ENCODE measurements at regions not wholly inside any gene's neighbourhood (a gene's known extent, or its start where the extent isn't known, plus 50 kb on each side); places are given as distances from the start of the nearest gene placed in this dataset.

DNA sequence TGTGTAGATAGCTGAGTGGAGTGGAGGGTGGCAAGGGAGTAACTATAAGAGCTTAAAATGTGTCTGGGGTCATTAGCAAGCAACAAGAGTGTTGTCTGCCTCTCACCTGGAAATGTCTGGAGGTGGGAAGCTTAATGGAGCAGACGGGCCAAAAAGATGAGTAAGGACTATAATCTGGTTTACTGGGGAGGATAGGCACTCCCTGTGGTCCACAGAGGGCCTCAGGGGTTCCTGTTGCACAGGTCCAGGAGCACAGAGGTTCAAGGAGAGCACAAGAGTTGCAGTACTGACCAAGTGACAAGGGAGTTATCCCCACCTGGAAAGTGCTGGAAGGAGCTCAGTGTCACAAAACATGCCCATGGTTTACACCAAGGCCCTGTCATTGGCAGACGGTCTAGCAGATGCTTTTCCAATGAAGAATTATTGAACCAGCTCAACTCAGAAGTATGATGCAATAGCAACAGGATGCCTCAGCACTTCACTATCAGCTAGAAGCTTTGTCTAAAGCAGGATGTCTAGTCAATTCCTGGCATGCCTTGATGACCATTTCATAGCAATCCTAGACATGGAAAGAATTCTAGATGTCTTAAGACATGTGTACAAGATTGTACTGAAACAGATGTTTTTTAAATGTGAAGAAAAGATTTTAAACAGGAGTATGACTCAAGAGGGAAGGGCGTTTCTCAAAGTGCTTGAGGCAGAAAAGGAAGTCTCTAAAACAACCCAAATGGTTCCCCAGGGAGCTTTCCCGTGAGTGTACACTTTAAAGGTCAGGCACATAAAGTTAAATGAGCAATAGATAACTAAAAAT is 62.9 kb upstream of the SERPINE2 start:
- POLR2A ChIA-PET = no interaction called here
- H3K27ac ChIP-seq (ENCODE audit: control insufficient read depth, insufficient read depth) = no peak overlapping the region
- no peaks in the 10 kb centered on the region for H3K79me2 ChIP-seq (ENCODE audit: control insufficient read depth, insufficient read depth, low read length)
- no peaks in the 10 kb centered on the region for H3K4me1 ChIP-seq (ENCODE audit: control insufficient read depth, insufficient read depth, low read length)
- in situ Hi-C loops (cut with MboI) (no loop called here), intact Hi-C loops (cut with micrococcal nuclease; ENCODE audit: unreplicated experiment) (no loop called here)
- SMC1A ChIA-PET (ENCODE audit: uncharacterized antibody, unreplicated experiment) = interaction anchor here (0.5 kb wide), 1 partner anchor 131 kb away, joined by 3 read pairs; no protein-coding TSS in a partner anchor
- H3K27me3 ChIP-seq (replicated peaks in 1 of 2; ENCODE audit: control insufficient read depth in 2 of 2, insufficient read depth in 2 of 2, low read length in 1 of 2) = no peaks in the 10 kb centered on the region; a peak in 1 of 4 replicates
- H3K36me3 ChIP-seq (ENCODE audit: control insufficient read depth in 2 of 2, insufficient read depth in 2 of 2, low read length in 1 of 2) = no peaks in the 10 kb centered on the region
- CTCF ChIA-PET = no interaction called here
- H3K9ac ChIP-seq (ENCODE audit: control insufficient read depth, insufficient read depth, low read length) = no peak overlapping the region
- H3K4me3 ChIP-seq = no peak overlapping the region
- FAIRE-seq (no peak), ATAC-seq (no peak), DNase-seq (ENCODE audit: low read depth, low spot score) (no peak)
- no peak overlapping the region for H2AFZ ChIP-seq (ENCODE audit: control insufficient read depth, low read depth, low read length)
- no TSS peak for BruUV-seq (replicated peaks)
- WGBS (ENCODE audit: insufficient coverage, insufficient replicate concordance, low lambda C conversion rate, missing lambda C conversion rate) = 0% methylated on average over 4 of the region's 4 CpGs
- H3K9me3 ChIP-seq (replicated peaks; ENCODE audit: control insufficient read depth, insufficient read depth, low read length) = no peaks in the 10 kb centered on the region
- H3K4me2 ChIP-seq (ENCODE audit: control insufficient read depth, insufficient read depth) = no peak overlapping the region
- RAD21 ChIA-PET (ENCODE audit: unreplicated experiment) = no interaction called here
- H4K20me1 ChIP-seq (ENCODE audit: control insufficient read depth, insufficient read depth) = no peaks in the 10 kb centered on the region
- TF ChIP-seq SUPT20H (IDR thresholded peaks at IDR 0.05; ENCODE audit: borderline replicate concordance, control insufficient read depth, low read depth, low read length) = no peak
- TF ChIP-seq, protein P1, sequence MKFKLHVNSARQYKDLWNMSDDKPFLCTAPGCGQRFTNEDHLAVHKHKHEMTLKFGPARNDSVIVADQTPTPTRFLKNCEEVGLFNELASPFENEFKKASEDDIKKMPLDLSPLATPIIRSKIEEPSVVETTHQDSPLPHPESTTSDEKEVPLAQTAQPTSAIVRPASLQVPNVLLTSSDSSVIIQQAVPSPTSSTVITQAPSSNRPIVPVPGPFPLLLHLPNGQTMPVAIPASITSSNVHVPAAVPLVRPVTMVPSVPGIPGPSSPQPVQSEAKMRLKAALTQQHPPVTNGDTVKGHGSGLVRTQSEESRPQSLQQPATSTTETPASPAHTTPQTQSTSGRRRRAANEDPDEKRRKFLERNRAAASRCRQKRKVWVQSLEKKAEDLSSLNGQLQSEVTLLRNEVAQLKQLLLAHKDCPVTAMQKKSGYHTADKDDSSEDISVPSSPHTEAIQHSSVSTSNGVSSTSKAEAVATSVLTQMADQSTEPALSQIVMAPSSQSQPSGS (IDR thresholded peaks at IDR 0.05; ENCODE audit: low read length) = no peak
- no peak for TF ChIP-seq SMAD5 (IDR thresholded peaks at IDR 0.05; ENCODE audit: low read depth)
- TF ChIP-seq EGR1 (IDR thresholded peaks at IDR 0.05; ENCODE audit: borderline replicate concordance in 1 of 2, low read depth in 2 of 2, low read length in 2 of 2) = no peak
- no peak for TF ChIP-seq POU2F2 (IDR thresholded peaks at IDR 0.05; ENCODE audit: borderline replicate concordance, low read depth, low read length)
- TF ChIP-seq ZNF207 (IDR thresholded peaks at IDR 0.05; ENCODE audit: borderline replicate concordance) = no peak
- no peak for TF ChIP-seq ESRRA (IDR thresholded peaks at IDR 0.05; ENCODE audit: low read length)
- TF ChIP-seq, protein P2, sequence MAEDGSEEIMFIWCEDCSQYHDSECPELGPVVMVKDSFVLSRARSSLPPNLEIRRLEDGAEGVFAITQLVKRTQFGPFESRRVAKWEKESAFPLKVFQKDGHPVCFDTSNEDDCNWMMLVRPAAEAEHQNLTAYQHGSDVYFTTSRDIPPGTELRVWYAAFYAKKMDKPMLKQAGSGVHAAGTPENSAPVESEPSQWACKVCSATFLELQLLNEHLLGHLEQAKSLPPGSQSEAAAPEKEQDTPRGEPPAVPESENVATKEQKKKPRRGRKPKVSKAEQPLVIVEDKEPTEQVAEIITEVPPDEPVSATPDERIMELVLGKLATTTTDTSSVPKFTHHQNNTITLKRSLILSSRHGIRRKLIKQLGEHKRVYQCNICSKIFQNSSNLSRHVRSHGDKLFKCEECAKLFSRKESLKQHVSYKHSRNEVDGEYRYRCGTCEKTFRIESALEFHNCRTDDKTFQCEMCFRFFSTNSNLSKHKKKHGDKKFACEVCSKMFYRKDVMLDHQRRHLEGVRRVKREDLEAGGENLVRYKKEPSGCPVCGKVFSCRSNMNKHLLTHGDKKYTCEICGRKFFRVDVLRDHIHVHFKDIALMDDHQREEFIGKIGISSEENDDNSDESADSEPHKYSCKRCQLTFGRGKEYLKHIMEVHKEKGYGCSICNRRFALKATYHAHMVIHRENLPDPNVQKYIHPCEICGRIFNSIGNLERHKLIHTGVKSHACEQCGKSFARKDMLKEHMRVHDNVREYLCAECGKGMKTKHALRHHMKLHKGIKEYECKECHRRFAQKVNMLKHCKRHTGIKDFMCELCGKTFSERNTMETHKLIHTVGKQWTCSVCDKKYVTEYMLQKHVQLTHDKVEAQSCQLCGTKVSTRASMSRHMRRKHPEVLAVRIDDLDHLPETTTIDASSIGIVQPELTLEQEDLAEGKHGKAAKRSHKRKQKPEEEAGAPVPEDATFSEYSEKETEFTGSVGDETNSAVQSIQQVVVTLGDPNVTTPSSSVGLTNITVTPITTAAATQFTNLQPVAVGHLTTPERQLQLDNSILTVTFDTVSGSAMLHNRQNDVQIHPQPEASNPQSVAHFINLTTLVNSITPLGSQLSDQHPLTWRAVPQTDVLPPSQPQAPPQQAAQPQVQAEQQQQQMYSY (CRISPR knock-in tag; IDR thresholded peaks at IDR 0.05) = no peak
- TF ChIP-seq, protein P3, sequence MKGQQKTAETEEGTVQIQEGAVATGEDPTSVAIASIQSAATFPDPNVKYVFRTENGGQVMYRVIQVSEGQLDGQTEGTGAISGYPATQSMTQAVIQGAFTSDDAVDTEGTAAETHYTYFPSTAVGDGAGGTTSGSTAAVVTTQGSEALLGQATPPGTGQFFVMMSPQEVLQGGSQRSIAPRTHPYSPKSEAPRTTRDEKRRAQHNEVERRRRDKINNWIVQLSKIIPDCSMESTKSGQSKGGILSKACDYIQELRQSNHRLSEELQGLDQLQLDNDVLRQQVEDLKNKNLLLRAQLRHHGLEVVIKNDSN (IDR thresholded peaks at IDR 0.05; ENCODE audit: borderline replicate concordance, extremely low read length, insufficient read depth, low read depth, low read length) = no peak
- TF ChIP-seq MTA3 (IDR thresholded peaks at IDR 0.05; ENCODE audit: borderline replicate concordance, low read length) = no peak
- TF ChIP-seq MYB (IDR thresholded peaks at IDR 0.05; ENCODE audit: borderline replicate concordance, low read depth, low read length) = no peak
- TF ChIP-seq, protein P4, sequence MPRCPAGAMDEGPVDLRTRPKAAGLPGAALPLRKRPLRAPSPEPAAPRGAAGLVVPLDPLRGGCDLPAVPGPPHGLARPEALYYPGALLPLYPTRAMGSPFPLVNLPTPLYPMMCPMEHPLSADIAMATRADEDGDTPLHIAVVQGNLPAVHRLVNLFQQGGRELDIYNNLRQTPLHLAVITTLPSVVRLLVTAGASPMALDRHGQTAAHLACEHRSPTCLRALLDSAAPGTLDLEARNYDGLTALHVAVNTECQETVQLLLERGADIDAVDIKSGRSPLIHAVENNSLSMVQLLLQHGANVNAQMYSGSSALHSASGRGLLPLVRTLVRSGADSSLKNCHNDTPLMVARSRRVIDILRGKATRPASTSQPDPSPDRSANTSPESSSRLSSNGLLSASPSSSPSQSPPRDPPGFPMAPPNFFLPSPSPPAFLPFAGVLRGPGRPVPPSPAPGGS (IDR thresholded peaks at IDR 0.05; ENCODE audit: borderline replicate concordance, insufficient read depth, low read depth, low read length, poor library complexity, severe bottlenecking) = no peak
- no peak for TF ChIP-seq MEF2B (IDR thresholded peaks at IDR 0.05; ENCODE audit: partially characterized antibody, poor library complexity, severe bottlenecking)
- TF ChIP-seq SIN3A (IDR thresholded peaks at IDR 0.05; ENCODE audit: low read depth, low read length) = no peak
- TF ChIP-seq HDGF (IDR thresholded peaks at IDR 0.05) = no peak

Measured in GM12878 (cell line).